ENCODE measurements at regions not wholly inside any gene's neighbourhood (a gene's known extent, or its start where the extent isn't known, plus 50 kb on each side); places are given as distances from the start of the nearest gene placed in this dataset.

DNA sequence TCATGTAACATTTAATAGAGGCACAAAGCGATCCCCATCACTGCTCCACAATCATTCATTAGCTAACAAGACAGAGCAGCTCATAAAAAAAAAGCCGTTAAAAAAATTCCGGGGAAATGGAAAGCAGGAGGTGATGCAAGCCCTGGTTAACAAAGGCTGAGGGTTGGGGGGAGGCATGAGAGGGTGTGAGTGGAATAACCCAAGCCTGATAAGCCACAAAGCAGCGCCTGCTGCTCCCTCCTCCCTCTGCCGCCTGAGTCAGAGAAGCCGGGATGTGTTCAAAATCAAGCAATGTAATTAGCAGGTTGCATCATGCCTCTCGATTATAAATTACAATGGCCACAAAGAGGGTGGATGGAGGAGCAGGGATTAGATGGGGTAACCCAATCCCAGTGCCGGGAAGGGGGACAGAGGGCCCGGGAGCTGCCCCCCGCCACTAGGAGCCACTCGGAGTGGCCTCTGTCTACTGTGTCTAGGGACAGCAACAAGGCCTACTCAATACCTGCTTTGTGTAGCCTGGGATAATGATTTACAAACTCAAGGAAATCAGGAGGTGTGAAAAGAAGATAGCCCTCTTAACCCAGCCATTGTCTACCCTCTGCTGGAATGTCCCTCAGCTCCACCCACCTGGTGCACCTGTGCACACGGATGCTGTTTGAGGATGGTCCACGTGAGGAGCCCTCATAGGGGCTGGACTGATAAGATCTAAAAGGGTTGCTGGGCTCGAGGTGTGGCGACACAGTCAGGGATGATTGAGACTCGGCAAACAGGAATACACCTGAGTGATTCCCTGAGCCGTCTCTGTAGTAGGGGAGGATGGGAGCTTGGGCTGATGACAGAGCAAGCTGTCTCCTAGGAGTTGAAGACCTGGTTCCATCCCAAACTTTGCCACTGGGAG lies 156.9 kb downstream of the VEGFA start (continued):
- TF ChIP-seq ZBTB43 (CRISPR knock-in tag; conservative IDR thresholded peaks at IDR 0.05) (peak; percentile 66), ZNF496 (CRISPR knock-in tag; IDR thresholded peaks at IDR 0.05; ENCODE audit: insufficient replicate concordance) (no peak), ZNF75D (CRISPR knock-in tag; IDR thresholded peaks at IDR 0.05; ENCODE audit: borderline replicate concordance) (no peak), SIN3A (IDR thresholded peaks at IDR 0.05; ENCODE audit: borderline replicate concordance, low read depth, low read length) (no peak; the same call in 1 of the 2 replicates), ZNF205 (CRISPR knock-in tag; IDR thresholded peaks at IDR 0.05) (no peak; the same call in none of the 2 replicates), RNF219 (CRISPR knock-in tag; IDR thresholded peaks at IDR 0.05) (peak; percentile 69; the same call in 1 of the 2 replicates), ZEB1 (IDR thresholded peaks at IDR 0.05; ENCODE audit: insufficient replicate concordance, low read depth) (peak; percentile 100), RORA (CRISPR knock-in tag; IDR thresholded peaks at IDR 0.05) (no peak), RFX5 (IDR thresholded peaks at IDR 0.05; ENCODE audit: low read depth, low read length) (0 out of 2 replicates have a peak, but pooled peaks have one; percentile 29), ZNF441 (CRISPR knock-in tag; IDR thresholded peaks at IDR 0.05; ENCODE audit: borderline replicate concordance) (no peak), JARID2 (CRISPR knock-in tag; IDR thresholded peaks at IDR 0.05; ENCODE audit: insufficient replicate concordance) (no peak), ZNF775 (CRISPR knock-in tag; IDR thresholded peaks at IDR 0.05; ENCODE audit: borderline replicate concordance) (no peak), RFX3 (CRISPR knock-in tag; IDR thresholded peaks at IDR 0.05) (no peak), HINFP (CRISPR knock-in tag; IDR thresholded peaks at IDR 0.05; ENCODE audit: low read depth) (0 out of 2 replicates have a peak, but pooled peaks have one; percentile 61), ZSCAN9 (CRISPR knock-in tag; IDR thresholded peaks at IDR 0.05; ENCODE audit: borderline replicate concordance) (no peak; the same call in 1 of the 2 replicates)
- TF ChIP-seq, protein P1, sequence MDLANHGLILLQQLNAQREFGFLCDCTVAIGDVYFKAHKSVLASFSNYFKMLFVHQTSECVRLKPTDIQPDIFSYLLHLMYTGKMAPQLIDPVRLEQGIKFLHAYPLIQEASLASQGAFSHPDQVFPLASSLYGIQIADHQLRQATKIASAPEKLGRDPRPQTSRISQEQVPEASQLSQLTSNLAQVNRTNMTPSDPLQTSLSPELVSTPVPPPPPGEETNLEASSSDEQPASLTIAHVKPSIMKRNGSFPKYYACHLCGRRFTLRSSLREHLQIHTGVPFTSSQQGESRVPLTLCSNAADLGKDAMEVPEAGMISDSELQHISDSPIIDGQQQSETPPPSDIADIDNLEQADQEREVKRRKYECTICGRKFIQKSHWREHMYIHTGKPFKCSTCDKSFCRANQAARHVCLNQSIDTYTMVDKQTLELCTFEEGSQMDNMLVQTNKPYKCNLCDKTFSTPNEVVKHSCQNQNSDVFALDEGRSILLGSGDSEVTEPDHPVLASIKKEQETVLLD (CRISPR knock-in tag; IDR thresholded peaks at IDR 0.05; ENCODE audit: low read depth): no peak
- TF ChIP-seq, protein P2, sequence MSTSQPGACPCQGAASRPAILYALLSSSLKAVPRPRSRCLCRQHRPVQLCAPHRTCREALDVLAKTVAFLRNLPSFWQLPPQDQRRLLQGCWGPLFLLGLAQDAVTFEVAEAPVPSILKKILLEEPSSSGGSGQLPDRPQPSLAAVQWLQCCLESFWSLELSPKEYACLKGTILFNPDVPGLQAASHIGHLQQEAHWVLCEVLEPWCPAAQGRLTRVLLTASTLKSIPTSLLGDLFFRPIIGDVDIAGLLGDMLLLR (CRISPR knock-in tag; IDR thresholded peaks at IDR 0.05): no peak
- TF ChIP-seq, protein P3, sequence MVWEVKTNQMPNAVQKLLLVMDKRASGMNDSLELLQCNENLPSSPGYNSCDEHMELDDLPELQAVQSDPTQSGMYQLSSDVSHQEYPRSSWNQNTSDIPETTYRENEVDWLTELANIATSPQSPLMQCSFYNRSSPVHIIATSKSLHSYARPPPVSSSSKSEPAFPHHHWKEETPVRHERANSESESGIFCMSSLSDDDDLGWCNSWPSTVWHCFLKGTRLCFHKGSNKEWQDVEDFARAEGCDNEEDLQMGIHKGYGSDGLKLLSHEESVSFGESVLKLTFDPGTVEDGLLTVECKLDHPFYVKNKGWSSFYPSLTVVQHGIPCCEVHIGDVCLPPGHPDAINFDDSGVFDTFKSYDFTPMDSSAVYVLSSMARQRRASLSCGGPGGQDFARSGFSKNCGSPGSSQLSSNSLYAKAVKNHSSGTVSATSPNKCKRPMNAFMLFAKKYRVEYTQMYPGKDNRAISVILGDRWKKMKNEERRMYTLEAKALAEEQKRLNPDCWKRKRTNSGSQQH (CRISPR knock-in tag; IDR thresholded peaks at IDR 0.05; ENCODE audit: low read depth): no peak
